Lower lobe of right lung (tissue), 2 donors: ENCODE measurements at regions not wholly inside any gene's neighbourhood (a gene's known extent, or its start where the extent isn't known, plus 50 kb on each side); places are given as distances from the start of the nearest gene placed in this dataset.
"Not testable (repeated sequence)": the region's sequence is repeated elsewhere in the genome, so short reads cannot be mapped to it uniquely, and the experiment has no call there.

Experiments
- ATAC-seq, 2 donors: fragments of 200-7000 bp; cut with Tn5 transposase; one replicate each; pipeline ENCODE4 v1.9.1; 2020 to 2022; ENCODE audit warnings: mild to moderate bottlenecking in 2 of 2, moderate library complexity in 2 of 2
- DNase-seq: peaks from one replicate; pipeline ENCODE4 v3.0.0-alpha.2; 2020
- H3K27ac ChIP-seq: fragments of 200-600 bp; one replicate; pipeline ENCODE4 v1.8.0; 2022
- H3K27me3 ChIP-seq: fragments of 200-600 bp; one replicate; pipeline ENCODE4 v1.8.0; 2022; ENCODE audit warnings: low read depth
- H3K36me3 ChIP-seq: fragments of 200-600 bp; one replicate; pipeline ENCODE4 v1.8.0; 2022; ENCODE audit warnings: mild to moderate bottlenecking
- H3K4me1 ChIP-seq: fragments of 200-600 bp; one replicate; pipeline ENCODE4 v1.8.0; 2022
- H3K4me3 ChIP-seq: fragments of 200-600 bp; one replicate; pipeline ENCODE4 v1.8.0; 2022; ENCODE audit warnings: mild to moderate bottlenecking
- H3K9me3 ChIP-seq: fragments of 200-600 bp; one replicate; pipeline ENCODE4 v1.8.0; 2022
- CTCF ChIP-seq: fragments of 200-600 bp; IDR thresholded peaks from one replicate; pipeline ENCODE4 v1.8.0; 2022; ENCODE audit warnings: antibody characterized with exemption, mild to moderate bottlenecking
- intact Hi-C: fragments of 100-400 bp; cut with DNase I; formaldehyde crosslinking; loops from one replicate; pipeline ENCODE4 v1.11.0; 2022
- donor health status: DM: no; HTN: yes; CAD: no; lungs with severe emphysema.

- no peak for TF ChIP-seq CTCF
- Histone ChIP-seq H3K36me3 (no peaks in the 10 kb centered on the region), H3K27me3 (no peaks in the 10 kb centered on the region), H3K4me1 (no peaks in the 10 kb centered on the region), H3K9me3 (no peaks in the 10 kb centered on the region), H3K4me3 (no peak overlapping the region), H3K27ac (no peak overlapping the region)
- intact Hi-C loops: no loop called here
- DNase-seq (no peak), ATAC-seq (peak in 1 of 2 donors; percentile 28)
These were observed 102.7 kb downstream of the DACT1 start for GRCh38 chr14:58740379-58740935.

GRCh38 chr14:58744801-58745394, 107.1 kb downstream of the DACT1 start:
- no peaks in the 10 kb centered on the region for H3K36me3 ChIP-seq
- no peak overlapping the region for H3K4me3 ChIP-seq
- intact Hi-C loops: no loop called here
- no peaks in the 10 kb centered on the region for H3K9me3 ChIP-seq
- ATAC-seq: no peak
- no peak for TF ChIP-seq CTCF
- no peak for DNase-seq
- H3K27me3 ChIP-seq: no peaks in the 10 kb centered on the region
- peaks cover 32% of the 10 kb centered on the region for H3K4me1 ChIP-seq
- no peak overlapping the region for H3K27ac ChIP-seq

- DNase-seq: no peak
- Histone ChIP-seq H3K9me3 (no peaks in the 10 kb centered on the region), H3K4me1 (peaks cover 35% of the 10 kb centered on the region)
These were observed 108.5 kb downstream of the DACT1 start for GRCh38 chr14:58746261-58746660.

GRCh38 chr14:58746701-58747100, 108.9 kb downstream of the DACT1 start:
- Histone ChIP-seq H3K36me3 (no peaks in the 10 kb centered on the region), H3K27me3 (no peaks in the 10 kb centered on the region), H3K4me3 (no peak overlapping the region), H3K27ac (no peak overlapping the region), H3K9me3 (no peaks in the 10 kb centered on the region), H3K4me1 (peaks cover 37% of the 10 kb centered on the region)
- ATAC-seq: no peak
- intact Hi-C loops: no loop called here
- TF ChIP-seq CTCF: no peak
- no peak for DNase-seq

More at GRCh38 chr14:58746261-58746660, 108.5 kb downstream of the DACT1 start:
- no peak for ATAC-seq
- Histone ChIP-seq H3K36me3 (no peaks in the 10 kb centered on the region), H3K27me3 (no peaks in the 10 kb centered on the region), H3K27ac (no peak overlapping the region), H3K4me3 (no peak overlapping the region)
- intact Hi-C loops: no loop called here
- no peak for TF ChIP-seq CTCF

- intact Hi-C loops: no loop called here
- Histone ChIP-seq H3K4me3 (no peak overlapping the region), H3K4me1 (peaks cover 42% of the 10 kb centered on the region), H3K36me3 (no peaks in the 10 kb centered on the region), H3K27me3 (no peaks in the 10 kb centered on the region), H3K27ac (no peak overlapping the region), H3K9me3 (no peaks in the 10 kb centered on the region)
- no peak for TF ChIP-seq CTCF
- DNase-seq (peak; percentile 77), ATAC-seq (peak; percentile 67 to 84)
These were observed 109.4 kb downstream of the DACT1 start for GRCh38 chr14:58747181-58747580.

GRCh38 chr14:58748251-58748650, 110.5 kb downstream of the DACT1 start:
- H3K27me3 ChIP-seq, ATAC-seq, H3K4me3 ChIP-seq, H3K27ac ChIP-seq, H3K36me3 ChIP-seq, intact Hi-C loops, H3K9me3 ChIP-seq: not testable (repeated sequence)
- peak; percentile 45 for DNase-seq
- H3K4me1 ChIP-seq: peaks cover 52% of the 10 kb centered on the region
